K562 (cell line): ENCODE measurements at regions not wholly inside any gene's neighbourhood (a gene's known extent, or its start where the extent isn't known, plus 50 kb on each side); places are given as distances from the start of the nearest gene placed in this dataset.

ENCODE experiments used
- ADNP ChIP-seq: fragments of 200-800 bp; sonication (Bioruptor generic); IDR thresholded peaks from 2 replicates; pipeline ENCODE4 v1.6.1; 2016; ENCODE audit warnings: missing genetic modification characterization, missing compliant biosample characterization
- ARNT ChIP-seq, 2 experiments: fragments of 450-650 bp; IDR thresholded peaks; 2 replicates each; pipeline ENCODE4 v1.6.1; 2016; ENCODE audit warnings: mild to moderate bottlenecking in 1 of 2
- CXXC5 ChIP-seq: fragments of 250-450 bp; sonication (Bioruptor Pico); IDR thresholded peaks from 2 replicates; pipeline ENCODE4 v1.8.0; 2022; ENCODE audit warnings: inconsistent platforms, mild to moderate bottlenecking, moderate library complexity
- MCM3 ChIP-seq: fragments of 450-650 bp; IDR thresholded peaks from 2 replicates; pipeline ENCODE4 v1.6.1; 2016
- MTA3 ChIP-seq: fragments of 450-650 bp; formaldehyde crosslinking; IDR thresholded peaks from 2 replicates; pipeline ENCODE4 v1.6.1; 2017; ENCODE audit warnings: mild to moderate bottlenecking, borderline replicate concordance
- RB1 ChIP-seq: fragments of 450-650 bp; IDR thresholded peaks from 2 replicates; pipeline ENCODE4 v1.6.1; 2017; ENCODE audit warnings: low read depth, mild to moderate bottlenecking
- TF ChIP-seq, protein P1 (sequence below): fragments of 450-650 bp; formaldehyde crosslinking; IDR thresholded peaks from 2 replicates; pipeline ENCODE4 v1.4.0; 2022; ENCODE audit warnings: missing genetic modification characterization
- TF ChIP-seq, protein P2 (sequence below): fragments of 250-450 bp; sonication (Bioruptor Pico); IDR thresholded peaks from 2 replicates; pipeline ENCODE4 v1.4.0; 2020
- TF ChIP-seq, protein P3 (sequence below): fragments of 450-650 bp; IDR thresholded peaks from 2 replicates; pipeline ENCODE4 v1.6.1; 2016; ENCODE audit warnings: borderline replicate concordance

DNA sequence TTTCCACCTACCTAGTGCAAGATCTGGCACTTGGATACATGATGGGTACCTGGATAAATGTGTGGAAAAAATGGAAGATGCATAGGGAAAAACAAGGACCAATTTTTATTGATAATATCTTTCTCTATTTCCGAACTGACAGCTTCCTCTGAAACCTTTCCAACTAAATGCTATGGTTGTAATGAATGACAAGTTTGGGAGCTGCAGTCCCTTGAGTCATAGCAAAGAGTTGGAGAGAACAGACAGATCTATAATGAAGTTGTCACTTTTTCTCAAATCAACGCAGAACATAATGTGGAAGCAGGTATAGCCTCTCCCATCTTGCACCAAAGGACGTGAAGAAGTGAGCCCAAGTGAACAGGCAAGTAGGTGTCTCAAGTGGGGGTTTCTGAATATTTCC, 296.5 kb upstream of the KAZN start (continued):
- TF ChIP-seq, protein P1, sequence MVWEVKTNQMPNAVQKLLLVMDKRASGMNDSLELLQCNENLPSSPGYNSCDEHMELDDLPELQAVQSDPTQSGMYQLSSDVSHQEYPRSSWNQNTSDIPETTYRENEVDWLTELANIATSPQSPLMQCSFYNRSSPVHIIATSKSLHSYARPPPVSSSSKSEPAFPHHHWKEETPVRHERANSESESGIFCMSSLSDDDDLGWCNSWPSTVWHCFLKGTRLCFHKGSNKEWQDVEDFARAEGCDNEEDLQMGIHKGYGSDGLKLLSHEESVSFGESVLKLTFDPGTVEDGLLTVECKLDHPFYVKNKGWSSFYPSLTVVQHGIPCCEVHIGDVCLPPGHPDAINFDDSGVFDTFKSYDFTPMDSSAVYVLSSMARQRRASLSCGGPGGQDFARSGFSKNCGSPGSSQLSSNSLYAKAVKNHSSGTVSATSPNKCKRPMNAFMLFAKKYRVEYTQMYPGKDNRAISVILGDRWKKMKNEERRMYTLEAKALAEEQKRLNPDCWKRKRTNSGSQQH (CRISPR knock-in tag): no peak
- TF ChIP-seq CXXC5 (CRISPR knock-in tag) (no peak), MCM3 (no peak), ARNT (IDR thresholded peaks at IDR 0.05) (no peak), MTA3 (no peak), ADNP (tag) (no peak), RB1 (no peak)
- TF ChIP-seq, protein P2, sequence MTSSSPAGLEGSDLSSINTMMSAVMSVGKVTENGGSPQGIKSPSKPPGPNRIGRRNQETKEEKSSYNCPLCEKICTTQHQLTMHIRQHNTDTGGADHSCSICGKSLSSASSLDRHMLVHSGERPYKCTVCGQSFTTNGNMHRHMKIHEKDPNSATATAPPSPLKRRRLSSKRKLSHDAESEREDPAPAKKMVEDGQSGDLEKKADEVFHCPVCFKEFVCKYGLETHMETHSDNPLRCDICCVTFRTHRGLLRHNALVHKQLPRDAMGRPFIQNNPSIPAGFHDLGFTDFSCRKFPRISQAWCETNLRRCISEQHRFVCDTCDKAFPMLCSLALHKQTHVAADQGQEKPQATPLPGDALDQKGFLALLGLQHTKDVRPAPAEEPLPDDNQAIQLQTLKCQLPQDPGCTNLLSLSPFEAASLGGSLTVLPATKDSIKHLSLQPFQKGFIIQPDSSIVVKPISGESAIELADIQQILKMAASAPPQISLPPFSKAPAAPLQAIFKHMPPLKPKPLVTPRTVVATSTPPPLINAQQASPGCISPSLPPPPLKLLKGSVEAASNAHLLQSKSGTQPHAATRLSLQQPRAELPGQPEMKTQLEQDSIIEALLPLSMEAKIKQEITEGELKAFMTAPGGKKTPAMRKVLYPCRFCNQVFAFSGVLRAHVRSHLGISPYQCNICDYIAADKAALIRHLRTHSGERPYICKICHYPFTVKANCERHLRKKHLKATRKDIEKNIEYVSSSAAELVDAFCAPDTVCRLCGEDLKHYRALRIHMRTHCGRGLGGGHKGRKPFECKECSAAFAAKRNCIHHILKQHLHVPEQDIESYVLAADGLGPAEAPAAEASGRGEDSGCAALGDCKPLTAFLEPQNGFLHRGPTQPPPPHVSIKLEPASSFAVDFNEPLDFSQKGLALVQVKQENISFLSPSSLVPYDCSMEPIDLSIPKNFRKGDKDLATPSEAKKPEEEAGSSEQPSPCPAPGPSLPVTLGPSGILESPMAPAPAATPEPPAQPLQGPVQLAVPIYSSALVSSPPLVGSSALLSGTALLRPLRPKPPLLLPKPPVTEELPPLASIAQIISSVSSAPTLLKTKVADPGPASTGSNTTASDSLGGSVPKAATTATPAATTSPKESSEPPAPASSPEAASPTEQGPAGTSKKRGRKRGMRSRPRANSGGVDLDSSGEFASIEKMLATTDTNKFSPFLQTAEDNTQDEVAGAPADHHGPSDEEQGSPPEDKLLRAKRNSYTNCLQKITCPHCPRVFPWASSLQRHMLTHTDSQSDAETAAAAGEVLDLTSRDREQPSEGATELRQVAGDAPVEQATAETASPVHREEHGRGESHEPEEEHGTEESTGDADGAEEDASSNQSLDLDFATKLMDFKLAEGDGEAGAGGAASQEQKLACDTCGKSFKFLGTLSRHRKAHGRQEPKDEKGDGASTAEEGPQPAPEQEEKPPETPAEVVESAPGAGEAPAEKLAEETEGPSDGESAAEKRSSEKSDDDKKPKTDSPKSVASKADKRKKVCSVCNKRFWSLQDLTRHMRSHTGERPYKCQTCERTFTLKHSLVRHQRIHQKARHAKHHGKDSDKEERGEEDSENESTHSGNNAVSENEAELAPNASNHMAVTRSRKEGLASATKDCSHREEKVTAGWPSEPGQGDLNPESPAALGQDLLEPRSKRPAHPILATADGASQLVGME (CRISPR knock-in tag): no peak
- TF ChIP-seq, protein P3, sequence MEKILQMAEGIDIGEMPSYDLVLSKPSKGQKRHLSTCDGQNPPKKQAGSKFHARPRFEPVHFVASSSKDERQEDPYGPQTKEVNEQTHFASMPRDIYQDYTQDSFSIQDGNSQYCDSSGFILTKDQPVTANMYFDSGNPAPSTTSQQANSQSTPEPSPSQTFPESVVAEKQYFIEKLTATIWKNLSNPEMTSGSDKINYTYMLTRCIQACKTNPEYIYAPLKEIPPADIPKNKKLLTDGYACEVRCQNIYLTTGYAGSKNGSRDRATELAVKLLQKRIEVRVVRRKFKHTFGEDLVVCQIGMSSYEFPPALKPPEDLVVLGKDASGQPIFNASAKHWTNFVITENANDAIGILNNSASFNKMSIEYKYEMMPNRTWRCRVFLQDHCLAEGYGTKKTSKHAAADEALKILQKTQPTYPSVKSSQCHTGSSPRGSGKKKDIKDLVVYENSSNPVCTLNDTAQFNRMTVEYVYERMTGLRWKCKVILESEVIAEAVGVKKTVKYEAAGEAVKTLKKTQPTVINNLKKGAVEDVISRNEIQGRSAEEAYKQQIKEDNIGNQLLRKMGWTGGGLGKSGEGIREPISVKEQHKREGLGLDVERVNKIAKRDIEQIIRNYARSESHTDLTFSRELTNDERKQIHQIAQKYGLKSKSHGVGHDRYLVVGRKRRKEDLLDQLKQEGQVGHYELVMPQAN: no peak
